GM19238 (cell line): ENCODE measurements at regions not wholly inside any gene's neighbourhood (a gene's known extent, or its start where the extent isn't known, plus 50 kb on each side); places are given as distances from the start of the nearest gene placed in this dataset.

Experiments
- DNase-seq: peaks from one replicate; pipeline ENCODE4 v3.0.0; 2011; ENCODE audit warnings: low spot score; ENCODE audit not compliant: insufficient read length

DNA sequence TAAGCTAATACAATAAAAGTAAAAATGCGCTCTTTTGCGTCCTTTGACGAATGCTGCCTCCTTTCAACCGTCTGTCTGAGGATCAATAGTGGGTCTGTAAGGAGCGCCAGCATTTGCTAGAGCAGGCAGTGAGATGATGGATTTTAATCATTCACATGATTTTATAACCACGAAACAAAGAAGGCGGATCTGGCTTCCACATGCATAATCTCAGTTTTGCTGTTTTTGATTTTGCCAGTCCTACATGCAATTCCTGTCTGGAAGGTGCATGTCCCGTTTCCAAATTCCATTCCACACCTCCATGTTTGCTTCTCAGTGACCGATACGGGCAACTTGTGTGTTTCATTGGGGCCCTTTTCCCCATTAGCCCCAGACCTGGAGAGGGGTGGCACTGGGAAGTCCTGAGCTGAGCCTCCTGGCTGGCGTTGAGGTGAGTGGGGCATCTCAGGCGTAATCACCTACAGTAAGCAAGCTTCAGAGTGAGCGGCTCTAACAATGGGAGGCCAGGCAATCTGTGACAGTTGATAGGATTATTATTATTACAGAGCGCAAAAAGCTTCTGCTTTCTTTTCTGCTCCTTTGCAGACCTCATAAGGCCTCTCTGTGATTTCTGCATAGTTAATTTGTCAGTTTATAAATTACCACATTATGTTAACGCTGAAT is 405.4 kb downstream of the ZSWIM6 start:
- DNase-seq, result no peak

- no peak for DNase-seq
These were observed 405.9 kb downstream of the ZSWIM6 start for GRCh38 chr5:61737964-61738340.

GRCh38 chr5:61738446-61738845 is 406.4 kb downstream of the ZSWIM6 start:
- no peak for DNase-seq

- no peak for DNase-seq
These were observed 412.9 kb downstream of the ZSWIM6 start for GRCh38 chr5:61744690-61745619.

GRCh38 chr5:61746831-61747575 is 414.9 kb downstream of the ZSWIM6 start:
- no peak for DNase-seq

DNA sequence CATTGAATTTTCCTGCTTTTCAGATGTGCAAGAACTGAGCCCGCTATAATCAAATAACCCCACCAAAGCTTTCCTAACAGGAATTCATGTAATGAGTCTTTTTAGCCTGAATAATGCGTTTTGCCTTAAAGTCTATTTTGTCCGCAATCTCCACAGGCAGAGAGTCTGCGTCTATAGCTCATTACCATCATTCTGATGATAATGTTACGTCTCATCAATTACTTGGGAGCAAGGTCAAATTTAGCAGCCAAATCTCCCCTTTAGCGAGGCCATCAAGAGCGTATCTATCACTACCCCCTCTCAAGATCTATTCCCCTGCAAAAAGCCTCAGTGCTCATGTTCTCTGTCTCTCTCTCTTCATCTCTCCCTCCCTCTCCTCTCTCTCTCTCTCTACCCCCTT is 416.1 kb downstream of the ZSWIM6 start:
- DNase-seq, result no peak

DNA sequence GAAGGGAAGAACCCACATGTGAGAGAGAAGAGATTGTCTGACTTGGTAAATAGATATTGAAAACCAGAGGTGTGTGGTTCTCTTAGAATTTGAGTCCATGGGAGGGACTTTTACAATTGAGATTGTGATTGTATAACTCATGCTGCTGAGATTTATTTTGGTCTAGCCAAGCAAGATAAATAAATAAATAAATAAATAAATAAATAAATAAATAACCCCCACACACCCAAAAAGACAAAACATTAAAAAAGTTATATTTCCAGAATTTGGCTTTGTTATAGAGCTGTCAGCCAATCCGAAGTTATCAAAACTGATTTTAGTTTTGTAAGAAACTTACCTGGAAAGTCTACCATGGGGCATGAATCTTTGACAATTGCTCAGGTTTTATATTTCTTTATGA is 416.6 kb downstream of the ZSWIM6 start:
- no peak for DNase-seq

- no peak for DNase-seq
These were observed 420.5 kb downstream of the ZSWIM6 start for GRCh38 chr5:61752588-61752987.

DNA sequence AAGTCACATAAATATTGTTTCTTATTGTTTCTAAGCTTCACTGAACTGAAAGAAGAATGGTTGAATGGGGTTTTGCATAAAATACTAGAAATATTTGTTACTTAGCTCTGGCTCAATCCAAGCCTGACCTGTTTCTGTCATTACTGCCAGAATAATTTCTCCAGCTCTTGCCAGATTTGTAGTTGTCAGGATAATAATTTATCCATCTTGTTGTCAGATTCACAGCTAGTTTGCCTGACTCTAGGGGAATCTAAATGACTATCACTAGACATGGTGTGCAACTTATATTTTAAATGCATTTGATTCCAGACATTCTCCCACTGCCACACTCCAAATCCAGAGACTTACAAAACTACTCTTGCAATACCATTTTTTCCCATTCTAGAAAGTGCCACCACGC is 422.7 kb downstream of the ZSWIM6 start:
- no peak for DNase-seq

DNA sequence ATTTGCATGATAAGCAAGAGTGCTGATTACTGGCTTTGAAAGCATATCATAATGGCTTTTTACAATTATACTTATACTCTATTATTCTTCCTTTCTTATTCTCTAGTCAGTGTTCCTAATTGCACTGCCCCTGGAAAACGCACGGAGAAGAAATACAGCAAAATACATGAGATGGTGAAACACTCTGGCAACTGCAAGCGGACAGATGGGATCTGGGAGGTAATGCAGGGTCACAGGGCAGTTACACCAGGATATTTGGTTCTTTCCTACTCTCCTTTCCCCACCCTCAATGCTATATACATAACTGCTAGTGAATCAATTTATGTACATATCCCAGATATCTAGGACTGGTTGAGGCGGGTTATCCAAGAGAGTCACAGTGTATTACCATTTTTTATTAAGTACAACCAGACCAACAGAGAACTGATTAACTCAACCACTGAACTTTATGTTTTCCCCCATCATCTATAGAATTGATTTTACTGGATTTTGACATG is 423.7 kb downstream of the ZSWIM6 start:
- no peak for DNase-seq

DNA sequence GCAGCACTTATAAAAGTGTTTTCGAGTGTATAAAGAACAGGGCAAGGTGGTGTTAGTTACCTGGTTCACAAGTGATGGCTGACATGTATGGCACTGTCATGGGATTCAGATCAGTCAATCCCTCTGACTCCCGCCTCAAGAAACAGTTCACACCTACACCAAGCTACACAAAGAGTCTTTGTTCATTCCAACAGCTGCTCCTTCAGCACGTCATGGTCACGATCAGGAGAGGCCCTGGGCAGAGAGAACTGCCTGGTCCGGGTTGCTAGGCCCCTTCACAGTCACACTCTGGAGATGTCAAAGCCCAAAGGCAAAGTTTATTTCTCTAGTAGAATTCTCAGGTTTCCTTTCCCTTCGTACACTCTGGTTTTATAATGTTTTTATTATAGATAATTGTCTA is 426.7 kb downstream of the ZSWIM6 start:
- DNase-seq, result no peak

- no peak for DNase-seq
These were observed 433.4 kb downstream of the ZSWIM6 start for GRCh38 chr5:61765471-61765870.

- DNase-seq, result no peak
These were observed 434.1 kb downstream of the ZSWIM6 start for GRCh38 chr5:61766141-61766540.

DNA sequence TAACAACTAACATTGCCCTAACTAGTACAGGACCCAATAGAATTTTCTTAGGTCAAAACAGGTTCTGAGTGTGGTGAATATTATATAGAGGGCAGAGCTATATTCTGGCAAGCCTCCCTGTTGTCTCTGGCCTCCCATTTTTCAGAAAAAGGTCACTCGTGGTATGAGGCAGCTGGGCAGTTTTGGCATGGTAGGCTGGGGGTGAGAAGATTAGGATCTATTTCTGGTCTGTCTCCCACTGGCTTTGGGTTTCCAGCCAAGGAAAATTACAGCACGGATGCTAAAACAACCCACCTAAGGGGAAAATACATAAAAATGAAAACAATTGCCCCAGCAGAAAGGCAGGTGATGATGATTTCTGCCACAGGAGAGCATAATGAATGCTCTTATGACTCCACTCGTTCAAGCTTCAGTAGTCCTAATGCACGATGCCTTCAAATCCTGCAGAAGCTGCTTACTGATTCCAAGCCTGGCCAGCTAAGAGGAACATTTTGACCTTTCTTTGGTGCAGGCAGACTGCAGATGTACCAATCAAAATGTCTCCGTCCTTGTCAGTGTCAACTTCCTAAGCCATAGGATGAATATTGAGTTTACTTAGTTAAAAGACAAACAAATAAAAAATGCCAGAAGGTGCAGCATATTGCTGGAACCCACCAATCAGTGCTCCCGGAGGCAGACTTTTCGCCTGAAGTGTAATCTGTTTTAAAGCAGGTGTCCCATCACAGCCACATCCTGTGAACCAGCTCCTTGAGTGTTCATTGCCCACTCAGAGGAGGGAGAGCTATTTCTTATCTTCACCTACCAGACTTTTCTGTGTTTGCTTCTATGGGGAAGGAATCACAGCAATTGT is 435.4 kb downstream of the ZSWIM6 start:
- no peak for DNase-seq

DNA sequence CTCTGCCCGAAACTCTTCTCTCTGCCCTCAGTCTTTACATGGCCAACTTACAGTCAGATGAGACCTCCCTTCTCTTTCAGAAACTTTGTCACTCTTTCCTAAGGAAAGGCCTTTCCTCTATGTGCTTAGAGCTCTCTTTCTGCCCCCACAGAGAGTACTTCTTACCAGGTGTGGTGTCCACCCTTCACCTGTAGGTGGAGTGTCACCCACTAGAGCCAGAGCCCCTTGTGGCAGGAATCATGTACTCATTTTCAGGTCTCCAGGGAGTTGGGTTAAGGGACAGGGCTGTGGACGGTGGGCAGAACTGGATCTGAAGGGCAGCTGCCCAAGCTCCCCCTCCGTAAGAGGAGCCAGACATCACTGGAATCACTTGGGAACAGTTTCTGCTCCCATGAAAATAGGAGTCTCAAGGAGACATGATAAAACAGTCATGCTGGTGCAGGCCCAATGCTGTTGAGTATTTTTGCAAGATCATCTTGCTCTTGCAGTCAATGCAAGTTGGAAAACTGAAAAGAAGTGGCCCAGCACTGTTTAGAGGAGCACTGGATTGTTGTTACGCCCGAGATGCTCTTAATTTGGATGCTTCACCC is 436.7 kb downstream of the ZSWIM6 start:
- DNase-seq, result peak; percentile 10

DNA sequence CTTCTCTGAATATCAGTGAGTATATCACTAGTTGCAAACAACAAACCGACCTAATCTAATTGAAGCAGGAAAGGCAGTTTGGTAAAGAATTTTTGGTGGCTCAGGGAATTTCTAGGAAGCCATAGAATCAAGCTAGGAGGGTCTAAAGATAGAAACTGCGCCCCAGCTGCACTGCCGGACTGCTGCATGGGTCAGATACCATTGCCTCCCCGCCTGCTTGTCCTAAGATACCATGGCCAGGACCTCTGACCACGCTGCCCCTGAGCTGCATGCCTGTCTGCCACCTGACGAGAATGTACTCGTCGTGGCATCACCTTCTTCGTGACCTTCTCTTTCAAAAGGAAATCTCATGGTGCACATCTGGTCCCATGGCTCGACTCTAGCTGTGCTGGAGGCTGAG is 439.0 kb downstream of the ZSWIM6 start:
- no peak for DNase-seq

GRCh38 chr5:61771808-61772207 is 439.8 kb downstream of the ZSWIM6 start:
- DNase-seq, result no peak

- no peak for DNase-seq
These were observed 443.8 kb downstream of the ZSWIM6 start for GRCh38 chr5:61775901-61776300.

DNA sequence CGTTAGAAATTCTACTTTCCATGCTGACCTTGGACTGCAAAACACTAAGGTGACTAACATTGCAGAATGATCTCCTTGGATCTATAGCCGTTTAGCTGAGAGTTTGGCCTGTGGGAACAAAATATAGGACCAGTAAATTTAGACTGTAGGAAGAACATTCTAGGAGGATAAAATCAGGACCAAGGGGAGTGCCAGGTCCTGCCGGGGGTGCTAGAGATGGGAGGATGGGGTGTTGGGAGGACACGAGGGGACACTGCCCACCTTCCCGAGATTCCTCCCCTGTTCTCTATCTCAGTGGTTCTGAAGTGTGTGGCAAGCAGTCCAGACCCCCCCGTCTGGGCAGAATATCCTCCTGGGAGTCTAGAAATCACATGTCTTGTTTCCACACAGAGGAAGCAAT is 445.2 kb downstream of the ZSWIM6 start:
- no peak for DNase-seq

DNA sequence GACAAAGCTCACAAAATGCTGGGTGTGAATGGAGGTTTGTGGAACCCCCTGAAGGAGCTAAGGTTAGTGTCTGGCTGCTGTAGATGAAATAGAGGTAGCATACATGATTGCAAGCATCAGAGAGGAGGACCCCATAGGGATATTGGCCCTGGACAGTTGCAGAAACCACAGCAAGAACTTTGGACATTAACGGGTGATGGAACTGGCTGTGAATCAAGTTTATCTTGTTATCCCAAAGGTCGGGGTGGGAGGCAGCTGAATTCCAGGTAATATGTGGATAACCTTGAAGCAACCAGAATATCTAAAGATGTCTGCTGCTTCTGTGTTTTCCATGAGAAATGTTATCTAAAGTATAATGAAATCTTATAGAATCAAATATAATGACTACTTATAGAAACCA is 447.7 kb downstream of the ZSWIM6 start:
- no peak for DNase-seq

GRCh38 chr5:61783481-61783880 is 451.4 kb downstream of the ZSWIM6 start:
- no peak for DNase-seq
